Hematopoietic multipotent progenitor cell treated with erythropoietin and hydrocortisone succinate and interleukin-3 and kit ligand, for 8 days (in vitro differentiated cells): ENCODE measurements at regions not wholly inside any gene's neighbourhood (a gene's known extent, or its start where the extent isn't known, plus 50 kb on each side); places are given as distances from the start of the nearest gene placed in this dataset.
"Not testable (repeated sequence)": the region's sequence is repeated elsewhere in the genome, so short reads cannot be mapped to it uniquely, and the experiment has no call there.

Experiments
- DNase-seq: peaks from one replicate; pipeline ENCODE4 v3.0.0-alpha.2; 2015

- no peak for DNase-seq
Measured at GRCh38 chr15:53116169-53116568, 326.0 kb upstream of the ONECUT1 start.

GRCh38 chr15:53115563-53115962 lies 325.4 kb upstream of the ONECUT1 start:
- DNase-seq: no peak

GRCh38 chr15:53114960-53115359 lies 324.8 kb upstream of the ONECUT1 start:
- DNase-seq: no peak

- no peak for DNase-seq
Measured at GRCh38 chr15:53110999-53111398, 320.9 kb upstream of the ONECUT1 start.

GRCh38 chr15:53108319-53108718 lies 318.2 kb upstream of the ONECUT1 start:
- DNase-seq: no peak

GRCh38 chr15:53107855-53108254 lies 317.7 kb upstream of the ONECUT1 start:
- DNase-seq: no peak

- DNase-seq: no peak
Measured at GRCh38 chr15:53106505-53107286, 316.6 kb upstream of the ONECUT1 start.

- DNase-seq: no peak
Measured at GRCh38 chr15:53102483-53102882, 312.3 kb upstream of the ONECUT1 start.

GRCh38 chr15:53080484-53080883 lies 290.3 kb upstream of the ONECUT1 start:
- DNase-seq: no peak

GRCh38 chr15:53074221-53074620 lies 284.1 kb upstream of the ONECUT1 start:
- DNase-seq: no peak

- peak; percentile 52 for DNase-seq
Measured at GRCh38 chr15:53072077-53072476, 281.9 kb upstream of the ONECUT1 start.

- DNase-seq: no peak
Measured at GRCh38 chr15:53068636-53069035, 278.5 kb upstream of the ONECUT1 start.

- no peak for DNase-seq
Measured at GRCh38 chr15:53059273-53060043, 269.3 kb upstream of the ONECUT1 start.

GRCh38 chr15:53046153-53046790 lies 256.1 kb upstream of the ONECUT1 start:
- DNase-seq: no peak

- no peak for DNase-seq
Measured at GRCh38 chr15:53038655-53038941, 248.5 kb upstream of the ONECUT1 start.

- DNase-seq: no peak
Measured at GRCh38 chr15:53037904-53038654, 247.9 kb upstream of the ONECUT1 start.

- no peak for DNase-seq
Measured at GRCh38 chr15:53036641-53037040, 246.5 kb upstream of the ONECUT1 start.

GRCh38 chr15:53034767-53035245 lies 244.7 kb upstream of the ONECUT1 start:
- DNase-seq: no peak

- no peak for DNase-seq
Measured at GRCh38 chr15:53033709-53034108, 243.6 kb upstream of the ONECUT1 start.

GRCh38 chr15:53031469-53031868 lies 241.3 kb upstream of the ONECUT1 start:
- no peak for DNase-seq

GRCh38 chr15:53022788-53023187 lies 232.7 kb upstream of the ONECUT1 start:
- no peak for DNase-seq

GRCh38 chr15:53013329-53013728 lies 223.2 kb upstream of the ONECUT1 start:
- no peak for DNase-seq

- DNase-seq: not testable (repeated sequence)
Measured at GRCh38 chr15:53011779-53012178, 221.6 kb upstream of the ONECUT1 start.
